Fibroblast of villous mesenchyme (primary cell): ENCODE measurements at regions not wholly inside any gene's neighbourhood (a gene's known extent, or its start where the extent isn't known, plus 50 kb on each side); places are given as distances from the start of the nearest gene placed in this dataset.
"Not testable (repeated sequence)": the region's sequence is repeated elsewhere in the genome, so short reads cannot be mapped to it uniquely, and the experiment has no call there.

Experiments
- DNase-seq: peaks from one replicate; pipeline ENCODE4 v3.0.0-alpha.2; 2010; ENCODE audit warnings: low read depth
- H3K4me3 ChIP-seq: 2 replicates; pipeline ENCODE4 v1.5.1; 2011; ENCODE audit warnings: low read depth, mild to moderate bottlenecking, low read length
- TF ChIP-seq, protein P1 (sequence below): IDR thresholded peaks from 2 replicates; pipeline ENCODE4 v1.5.1; 2012; ENCODE audit warnings: low read depth, mild to moderate bottlenecking, low read length; ENCODE audit not compliant: insufficient read depth

- no peak overlapping the region for H3K4me3 ChIP-seq
- TF ChIP-seq, protein P1, sequence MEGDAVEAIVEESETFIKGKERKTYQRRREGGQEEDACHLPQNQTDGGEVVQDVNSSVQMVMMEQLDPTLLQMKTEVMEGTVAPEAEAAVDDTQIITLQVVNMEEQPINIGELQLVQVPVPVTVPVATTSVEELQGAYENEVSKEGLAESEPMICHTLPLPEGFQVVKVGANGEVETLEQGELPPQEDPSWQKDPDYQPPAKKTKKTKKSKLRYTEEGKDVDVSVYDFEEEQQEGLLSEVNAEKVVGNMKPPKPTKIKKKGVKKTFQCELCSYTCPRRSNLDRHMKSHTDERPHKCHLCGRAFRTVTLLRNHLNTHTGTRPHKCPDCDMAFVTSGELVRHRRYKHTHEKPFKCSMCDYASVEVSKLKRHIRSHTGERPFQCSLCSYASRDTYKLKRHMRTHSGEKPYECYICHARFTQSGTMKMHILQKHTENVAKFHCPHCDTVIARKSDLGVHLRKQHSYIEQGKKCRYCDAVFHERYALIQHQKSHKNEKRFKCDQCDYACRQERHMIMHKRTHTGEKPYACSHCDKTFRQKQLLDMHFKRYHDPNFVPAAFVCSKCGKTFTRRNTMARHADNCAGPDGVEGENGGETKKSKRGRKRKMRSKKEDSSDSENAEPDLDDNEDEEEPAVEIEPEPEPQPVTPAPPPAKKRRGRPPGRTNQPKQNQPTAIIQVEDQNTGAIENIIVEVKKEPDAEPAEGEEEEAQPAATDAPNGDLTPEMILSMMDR = no peak
- DNase-seq = no peak
Observed at GRCh38 chr2:87403893-87404175, 344.1 kb upstream of the PLGLB2 start.

GRCh38 chr2:87404411-87405255 is 343.3 kb upstream of the PLGLB2 start:
- DNase-seq, H3K4me3 ChIP-seq: not testable (repeated sequence)

DNA sequence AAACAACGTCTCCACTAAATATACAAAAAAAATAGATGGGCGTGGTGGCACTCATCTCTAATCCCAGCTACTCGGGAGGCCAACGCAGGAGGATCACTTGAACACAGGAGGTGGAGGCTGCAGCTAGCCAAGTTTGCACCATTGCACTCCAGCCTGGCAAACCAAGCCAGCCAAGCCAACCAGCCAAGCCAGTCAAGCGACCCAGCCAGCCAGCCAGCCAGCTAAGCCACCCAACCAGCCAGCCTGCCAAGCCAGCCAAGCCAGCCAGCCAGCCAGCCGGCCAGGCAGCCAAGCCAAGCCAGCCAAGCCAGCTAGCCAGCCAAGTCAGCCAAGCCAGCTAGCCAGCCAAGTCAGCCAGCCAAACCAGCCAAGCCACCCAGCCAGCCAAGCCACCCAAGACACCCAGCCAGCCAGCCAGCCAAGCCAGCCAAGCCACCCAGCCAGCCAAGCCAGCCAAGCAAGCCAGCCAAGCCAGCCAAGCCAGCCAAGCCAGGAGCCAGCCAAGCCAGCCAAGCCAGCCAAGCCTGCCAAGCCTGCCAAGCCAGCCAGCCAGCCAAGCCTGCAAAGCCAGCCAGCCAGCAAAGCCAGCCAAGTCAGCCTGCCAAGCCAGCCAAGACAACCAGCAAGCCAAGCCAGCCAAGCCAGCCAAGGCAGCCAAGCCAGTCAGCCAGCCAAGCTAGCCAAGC is 342.2 kb upstream of the PLGLB2 start:
- H3K4me3 ChIP-seq, DNase-seq: not testable (repeated sequence)

DNA sequence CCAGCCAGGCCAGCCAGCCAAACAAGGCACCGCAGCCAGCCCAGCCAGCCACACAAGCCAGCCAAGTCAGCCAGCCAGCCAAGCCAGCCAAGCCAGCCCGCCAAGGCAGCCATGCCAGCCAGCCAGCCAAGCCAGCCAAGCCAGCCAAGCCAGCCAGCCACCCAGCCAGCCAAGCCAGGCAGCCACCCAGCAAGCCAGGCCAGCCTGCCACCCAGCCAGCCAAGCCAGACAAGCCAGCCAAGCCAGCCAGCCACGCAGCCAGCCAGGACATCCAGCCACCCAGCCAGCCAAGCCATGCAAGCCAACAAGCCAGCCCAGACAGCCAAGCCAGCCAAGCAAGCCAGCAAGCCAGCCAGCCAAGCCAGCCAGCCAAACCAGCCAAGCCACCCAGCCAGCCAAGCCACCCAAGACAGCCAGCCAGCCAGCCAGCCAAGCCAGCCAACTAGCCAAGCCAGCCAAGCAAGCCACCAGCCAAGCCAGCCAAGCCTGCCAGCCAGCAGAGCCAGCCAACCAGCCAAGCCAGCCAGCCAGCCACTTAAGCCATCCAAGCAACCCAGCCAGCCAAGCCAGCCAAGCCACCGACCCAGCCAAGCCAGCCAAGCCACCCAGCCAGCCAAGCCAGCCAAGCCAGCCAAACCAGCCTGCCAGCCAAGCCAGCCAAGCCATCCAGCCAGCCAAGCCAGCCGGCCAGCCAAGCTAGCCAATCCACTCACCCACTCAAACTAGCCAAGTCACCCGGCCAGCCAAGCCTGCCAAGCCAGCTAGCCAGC is 341.3 kb upstream of the PLGLB2 start:
- not testable (repeated sequence) for H3K4me3 ChIP-seq, DNase-seq

DNA sequence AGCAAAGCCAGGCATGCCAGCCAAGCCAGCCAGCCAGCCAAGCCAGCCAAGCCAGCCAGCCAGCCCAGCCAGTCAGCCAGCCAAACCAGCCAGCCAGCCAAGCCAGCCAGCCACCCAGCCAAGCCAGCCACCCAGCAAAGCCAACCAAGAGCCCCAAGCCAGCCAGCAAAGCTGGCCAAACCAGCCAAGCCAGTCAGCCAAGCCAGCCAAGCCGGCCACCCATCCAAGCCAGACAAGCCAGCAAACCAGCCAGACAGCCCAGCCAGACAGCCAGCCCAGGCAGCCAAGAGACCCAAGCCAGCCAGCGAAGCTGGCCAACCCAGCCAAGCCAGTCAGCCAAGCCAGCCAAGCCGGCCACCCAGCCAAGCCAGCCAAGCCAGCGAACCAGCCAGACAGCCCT is 338.3 kb upstream of the PLGLB2 start:
- H3K4me3 ChIP-seq, DNase-seq: not testable (repeated sequence)

DNA sequence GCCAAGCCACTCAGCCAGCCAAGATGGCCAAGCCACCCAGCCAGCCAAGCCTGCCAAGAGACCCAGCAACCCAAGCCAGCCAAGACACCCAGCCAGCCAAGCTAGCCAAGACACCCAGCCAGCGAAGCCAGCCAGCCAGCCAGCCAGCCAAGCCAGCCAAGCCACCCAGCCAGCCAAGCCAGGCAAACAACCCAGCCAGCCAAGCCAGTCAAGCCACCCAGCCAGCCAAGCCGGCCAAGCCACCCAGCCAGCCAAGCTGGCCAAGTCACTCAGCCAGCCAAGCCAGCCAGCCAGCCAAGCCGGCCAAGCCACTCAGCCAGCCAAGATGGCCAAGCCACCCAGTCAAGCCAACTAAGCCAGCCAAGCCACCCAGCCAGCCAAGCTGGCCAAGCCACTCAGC is 337.5 kb upstream of the PLGLB2 start:
- H3K4me3 ChIP-seq, DNase-seq: not testable (repeated sequence)

DNA sequence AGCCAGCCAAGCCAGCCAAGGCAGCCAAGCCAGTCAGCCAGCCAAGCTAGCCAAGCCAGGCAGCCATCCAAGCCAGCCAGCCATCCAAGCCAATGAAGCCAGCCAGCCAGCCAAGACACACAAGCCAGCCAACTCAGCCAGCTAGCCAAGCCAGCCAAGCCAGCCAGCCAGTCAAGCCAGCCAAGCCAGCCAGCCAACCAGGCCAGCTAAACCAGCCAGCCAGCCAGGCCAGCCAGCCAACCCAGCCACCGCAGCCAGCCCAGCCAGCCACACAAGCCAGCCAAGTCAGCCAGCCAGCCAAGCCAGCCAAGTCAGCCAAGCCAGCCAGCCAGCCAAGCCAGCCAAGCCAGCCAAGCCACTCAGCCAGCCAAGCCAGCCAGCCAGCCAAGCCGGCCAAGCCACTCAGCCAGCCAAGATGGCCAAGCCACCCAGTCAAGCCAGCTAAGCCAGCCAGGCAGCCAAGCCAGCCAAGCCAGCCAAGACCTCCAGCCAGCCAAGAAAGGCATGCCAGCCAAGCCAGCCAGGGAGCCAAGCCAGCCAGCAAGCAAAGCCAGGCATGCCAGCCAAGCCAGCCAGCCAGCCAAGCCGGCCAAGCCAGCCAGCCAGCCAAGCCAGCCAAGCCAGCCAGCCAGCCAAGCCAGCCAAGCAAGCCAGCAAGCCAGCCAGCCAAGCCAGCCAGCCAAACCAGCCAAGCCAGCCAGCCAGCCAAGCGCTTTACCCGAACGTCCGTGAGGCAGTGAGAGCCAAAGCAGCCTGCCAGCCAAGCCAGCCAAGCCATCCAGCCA is 335.7 kb upstream of the PLGLB2 start:
- not testable (repeated sequence) for H3K4me3 ChIP-seq, DNase-seq

DNA sequence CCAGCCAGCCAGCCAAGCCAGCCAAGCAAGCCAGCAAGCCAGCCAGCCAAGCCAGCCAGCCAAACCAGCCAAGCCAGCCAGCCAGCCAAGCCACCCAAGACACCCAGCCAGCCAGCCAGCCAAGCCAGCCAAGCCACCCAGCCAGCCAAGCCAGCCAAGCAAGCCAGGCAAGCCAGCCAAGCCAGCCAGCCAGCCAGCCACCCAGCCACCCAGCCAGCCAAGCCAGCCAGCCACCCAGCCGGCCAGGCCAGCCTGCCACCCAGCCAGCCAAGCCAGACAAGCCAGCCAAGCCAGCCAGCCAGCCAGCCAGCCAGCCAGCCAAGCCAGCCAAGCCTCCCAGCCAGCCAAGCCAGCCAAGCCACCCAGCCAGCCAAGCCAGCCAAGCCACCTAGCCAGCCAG is 333.6 kb upstream of the PLGLB2 start:
- DNase-seq = not testable (repeated sequence)

GRCh38 chr2:87414795-87415570 is 332.9 kb upstream of the PLGLB2 start:
- H3K4me3 ChIP-seq, DNase-seq: not testable (repeated sequence)

More for the DNA sequence above, 333.6 kb upstream of the PLGLB2 start:
- not testable (repeated sequence) for H3K4me3 ChIP-seq

DNA sequence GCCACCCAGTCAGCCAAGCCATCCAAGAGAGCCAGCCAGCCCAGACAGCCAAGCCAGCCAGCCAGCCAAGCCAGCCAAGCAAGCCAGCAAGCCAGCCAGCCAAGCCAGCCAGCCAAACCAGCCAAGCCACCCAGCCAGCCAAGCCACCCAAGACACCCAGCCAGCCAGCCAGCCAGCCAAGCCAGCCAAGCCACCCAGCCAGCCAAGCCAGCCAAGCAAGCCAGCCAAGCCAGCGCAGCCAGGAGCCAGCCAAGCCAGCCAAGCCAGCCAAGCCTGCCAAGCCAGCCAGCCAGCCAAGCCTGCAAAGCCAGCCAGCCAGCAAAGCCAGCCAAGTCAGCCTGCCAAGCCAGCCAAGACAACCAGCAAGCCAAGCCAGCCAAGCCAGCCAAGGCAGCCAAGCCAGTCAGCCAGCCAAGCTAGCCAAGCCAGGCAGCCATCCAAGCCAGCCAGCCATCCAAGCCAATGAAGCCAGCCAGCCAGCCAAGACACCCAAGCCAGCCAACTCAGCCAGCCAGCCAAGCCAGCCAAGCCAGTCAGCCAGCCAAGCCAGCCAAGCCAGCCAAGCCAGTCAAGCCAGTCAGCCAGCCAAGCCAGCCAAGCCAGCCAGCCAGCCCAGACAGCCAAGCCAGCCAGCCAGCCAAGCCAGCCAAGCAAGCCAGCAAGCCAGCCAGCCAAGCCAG is 332.2 kb upstream of the PLGLB2 start:
- DNase-seq, H3K4me3 ChIP-seq: not testable (repeated sequence)

DNA sequence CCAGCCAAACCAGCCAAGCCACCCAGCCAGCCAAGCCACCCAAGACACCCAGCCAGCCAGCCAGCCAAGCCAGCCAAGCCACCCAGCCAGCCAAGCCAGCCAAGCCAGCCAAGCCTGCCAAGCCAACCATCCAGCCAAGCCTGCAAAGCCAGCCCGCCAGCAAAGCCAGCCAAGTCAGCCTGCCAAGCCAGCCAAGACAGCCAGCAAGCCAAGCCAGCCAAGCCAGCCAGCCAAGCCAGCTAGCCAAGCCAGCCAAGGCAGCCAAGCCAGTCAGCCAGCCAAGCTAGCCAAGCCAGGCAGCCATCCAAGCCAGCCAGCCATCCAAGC is 331.7 kb upstream of the PLGLB2 start:
- not testable (repeated sequence) for DNase-seq, H3K4me3 ChIP-seq

DNA sequence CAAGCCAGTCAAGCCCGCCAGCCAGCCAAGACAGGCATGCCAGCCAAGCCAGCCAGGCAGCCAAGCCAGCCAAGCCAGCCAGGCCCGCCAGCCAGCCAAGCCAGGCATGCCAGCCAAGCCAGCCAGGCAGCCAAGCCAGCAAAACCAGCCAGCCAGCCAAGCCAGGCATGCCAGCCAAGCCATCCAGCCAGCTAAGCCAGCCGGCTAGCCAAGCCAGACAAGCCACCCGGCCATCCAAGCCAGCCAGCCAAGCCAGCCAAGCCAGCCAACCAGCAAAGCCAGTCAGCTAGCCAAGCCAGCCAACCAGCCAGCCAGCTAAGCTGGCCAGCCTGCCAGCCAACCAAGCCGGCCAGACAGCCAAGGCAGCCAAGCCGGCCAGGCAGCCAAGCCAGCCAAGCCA is 330.7 kb upstream of the PLGLB2 start:
- not testable (repeated sequence) for H3K4me3 ChIP-seq, DNase-seq

- DNase-seq, H3K4me3 ChIP-seq: not testable (repeated sequence)
Observed at GRCh38 chr2:87417742-87418567, 329.9 kb upstream of the PLGLB2 start.

DNA sequence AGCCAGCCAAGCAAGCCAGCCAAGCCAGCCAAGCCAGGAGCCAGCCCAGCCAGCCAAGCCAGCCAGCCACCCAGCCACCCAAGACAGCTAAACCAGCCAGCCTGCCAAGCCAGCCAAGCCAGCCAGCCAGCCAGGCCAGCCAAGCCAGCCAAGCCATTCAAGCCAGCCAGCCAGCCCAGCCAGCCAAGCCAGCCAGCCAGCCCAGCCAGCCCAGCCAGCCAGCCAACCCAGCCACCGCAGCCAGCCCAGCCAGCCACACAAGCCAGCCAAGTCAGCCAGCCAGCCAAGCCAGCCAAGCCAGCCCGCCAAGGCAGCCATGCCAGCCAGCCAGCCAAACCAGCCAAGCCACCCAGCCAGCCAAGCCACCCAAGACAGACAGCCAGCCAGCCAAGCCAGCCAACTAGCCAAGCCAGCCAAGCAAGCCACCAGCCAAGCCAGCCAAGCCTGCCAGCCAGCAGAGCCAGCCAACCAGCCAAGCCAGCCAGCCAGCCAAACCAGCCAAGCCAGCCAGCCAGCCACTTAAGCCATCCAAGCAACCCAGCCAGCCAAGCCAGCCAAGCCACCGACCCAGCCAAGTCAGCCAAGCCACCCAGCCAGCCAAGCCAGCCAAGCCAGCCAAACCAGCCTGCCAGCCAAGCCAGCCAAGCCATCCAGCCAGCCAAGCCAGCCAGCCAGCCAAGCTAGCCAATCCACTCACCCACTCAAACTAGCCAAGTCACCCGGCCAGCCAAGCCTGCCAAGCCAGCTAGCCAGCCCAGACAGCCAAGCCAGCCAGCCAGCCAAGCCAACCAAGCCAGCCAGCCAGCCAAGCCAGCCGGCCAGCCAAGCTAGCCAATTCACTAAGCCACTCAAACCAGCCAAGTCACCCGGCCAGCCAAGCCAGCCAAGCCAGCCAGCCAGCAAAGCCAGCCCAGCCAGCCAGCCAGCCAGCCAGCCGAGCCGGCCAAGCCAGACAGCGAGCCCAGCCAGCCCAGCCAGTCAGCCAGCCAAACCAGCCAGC is 328.8 kb upstream of the PLGLB2 start:
- DNase-seq, H3K4me3 ChIP-seq: not testable (repeated sequence)
